AG20443 (cell line): ENCODE measurements at regions not wholly inside any gene's neighbourhood (a gene's known extent, or its start where the extent isn't known, plus 50 kb on each side); places are given as distances from the start of the nearest gene placed in this dataset.

ENCODE experiments used
- DNase-seq: peaks from one replicate; pipeline ENCODE4 v3.0.0; 2012; ENCODE audit warnings: low spot score, mixed read lengths

- no peak for DNase-seq
Measured at GRCh38 chr14:53613404-53614253, 343.0 kb downstream of the BMP4 start.

GRCh38 chr14:53610947-53611346, 345.7 kb downstream of the BMP4 start:
- DNase-seq = no peak

- DNase-seq = no peak
Measured at GRCh38 chr14:53609009-53609408, 347.6 kb downstream of the BMP4 start.

GRCh38 chr14:53608369-53608768, 348.3 kb downstream of the BMP4 start:
- peak; percentile 43 for DNase-seq

- no peak for DNase-seq
Measured at GRCh38 chr14:53606203-53606602, 350.4 kb downstream of the BMP4 start.

GRCh38 chr14:53605562-53605961, 351.1 kb downstream of the BMP4 start:
- DNase-seq = no peak

GRCh38 chr14:53603994-53604393, 352.6 kb downstream of the BMP4 start:
- DNase-seq = no peak

GRCh38 chr14:53601409-53601808, 355.2 kb downstream of the BMP4 start:
- no peak for DNase-seq

- no peak for DNase-seq
Measured at GRCh38 chr14:53599221-53599945, 357.2 kb downstream of the BMP4 start.

- no peak for DNase-seq
Measured at GRCh38 chr14:53596853-53597525, 359.6 kb downstream of the BMP4 start.

GRCh38 chr14:53591816-53592215, 364.8 kb downstream of the BMP4 start:
- DNase-seq = no peak

GRCh38 chr14:53581504-53581903, 375.1 kb downstream of the BMP4 start:
- no peak for DNase-seq

GRCh38 chr14:53571641-53572328, 384.8 kb downstream of the BMP4 start:
- no peak for DNase-seq

GRCh38 chr14:53570411-53571387, 385.9 kb downstream of the BMP4 start:
- DNase-seq = no peak

GRCh38 chr14:53569446-53569845, 387.2 kb downstream of the BMP4 start:
- no peak for DNase-seq

- DNase-seq = no peak
Measured at GRCh38 chr14:53567236-53567780, 389.3 kb downstream of the BMP4 start.

GRCh38 chr14:53564870-53565269, 391.8 kb downstream of the BMP4 start:
- DNase-seq = no peak

GRCh38 chr14:53563628-53564027, 393.0 kb downstream of the BMP4 start:
- no peak for DNase-seq

- no peak for DNase-seq
Measured at GRCh38 chr14:53553221-53553620, 400.1 kb upstream of the DDHD1 start.

GRCh38 chr14:53551862-53552261, 398.7 kb upstream of the DDHD1 start:
- no peak for DNase-seq

GRCh38 chr14:53550776-53551175, 397.7 kb upstream of the DDHD1 start:
- DNase-seq = no peak
